OCI-LY1 (cell line): ENCODE measurements at regions not wholly inside any gene's neighbourhood (a gene's known extent, or its start where the extent isn't known, plus 50 kb on each side); places are given as distances from the start of the nearest gene placed in this dataset.

ENCODE experiments used
- CTCF ChIP-seq: fragments of 200-600 bp; sonication (generic), shearing (Covaris generic); IDR thresholded peaks from 2 replicates; pipeline ENCODE4 v1.5.1; 2017; ENCODE audit warnings: mild to moderate bottlenecking, antibody characterized with exemption, low read length, moderate library complexity, mixed read lengths
- EZH2 ChIP-seq: fragments of 200-600 bp; sonication (generic), shearing (Covaris generic); IDR thresholded peaks from 2 replicates; pipeline ENCODE4 v1.8.0; 2017; ENCODE audit warnings: borderline replicate concordance, mixed run types, mild to moderate bottlenecking, antibody characterized with exemption, low read length, moderate library complexity, mixed read lengths

- TF ChIP-seq EZH2 (no peak), CTCF (no peak)
Measured at GRCh38 chr15:85869124-85869523, 74.4 kb upstream of the KLHL25 start.
